HG03280 (cell line): ENCODE measurements at regions not wholly inside any gene's neighbourhood (a gene's known extent, or its start where the extent isn't known, plus 50 kb on each side); places are given as distances from the start of the nearest gene placed in this dataset.

Experiments used
- ATAC-seq: cut with Tn5 transposase; IDR thresholded peaks from one replicate; pipeline ENCODE4 v1.9.1; 2021; ENCODE audit warnings: mild to moderate bottlenecking, moderate library complexity; ENCODE audit not compliant: unreplicated experiment

GRCh38 chr13:100870898-100871297 is 196.3 kb upstream of the TMTC4 start:
- ATAC-seq: no peak

- ATAC-seq: no peak
Measured at GRCh38 chr13:100860866-100861265, 186.3 kb upstream of the TMTC4 start.

GRCh38 chr13:100859861-100860260 is 185.3 kb upstream of the TMTC4 start:
- no peak for ATAC-seq

GRCh38 chr13:100855151-100855550 is 180.6 kb upstream of the TMTC4 start:
- no peak for ATAC-seq

- ATAC-seq: no peak
Measured at GRCh38 chr13:100854006-100854405, 179.4 kb upstream of the TMTC4 start.

GRCh38 chr13:100853434-100853833 is 178.8 kb upstream of the TMTC4 start:
- no peak for ATAC-seq

- no peak for ATAC-seq
Measured at GRCh38 chr13:100852146-100852545, 177.6 kb upstream of the TMTC4 start.

GRCh38 chr13:100848304-100848703 is 173.7 kb upstream of the TMTC4 start:
- ATAC-seq: no peak

- no peak for ATAC-seq
Measured at GRCh38 chr13:100845128-100845757, 170.6 kb upstream of the TMTC4 start.

GRCh38 chr13:100842136-100842535 is 167.5 kb upstream of the TMTC4 start:
- no peak for ATAC-seq

- ATAC-seq: no peak
Measured at GRCh38 chr13:100838387-100838786, 163.8 kb upstream of the TMTC4 start.

GRCh38 chr13:100837631-100838030 is 163.0 kb upstream of the TMTC4 start:
- no peak for ATAC-seq

GRCh38 chr13:100836711-100837110 is 162.1 kb upstream of the TMTC4 start:
- ATAC-seq: no peak

GRCh38 chr13:100835695-100836094 is 161.1 kb upstream of the TMTC4 start:
- ATAC-seq: no peak

- ATAC-seq: no peak
Measured at GRCh38 chr13:100833427-100833826, 158.8 kb upstream of the TMTC4 start.

GRCh38 chr13:100828226-100828625 is 153.6 kb upstream of the TMTC4 start:
- ATAC-seq: no peak

- no peak for ATAC-seq
Measured at GRCh38 chr13:100827489-100828176, 153.0 kb upstream of the TMTC4 start.

- no peak for ATAC-seq
Measured at GRCh38 chr13:100826441-100826840, 151.8 kb upstream of the TMTC4 start.

- no peak for ATAC-seq
Measured at GRCh38 chr13:100825557-100825956, 151.0 kb upstream of the TMTC4 start.

GRCh38 chr13:100824366-100824765 is 149.8 kb upstream of the TMTC4 start:
- ATAC-seq: no peak

GRCh38 chr13:100823448-100823847 is 148.9 kb upstream of the TMTC4 start:
- ATAC-seq: no peak

GRCh38 chr13:100822871-100823443 is 148.4 kb upstream of the TMTC4 start:
- ATAC-seq: no peak
